GM23248 (cell line): ENCODE measurements at regions not wholly inside any gene's neighbourhood (a gene's known extent, or its start where the extent isn't known, plus 50 kb on each side); places are given as distances from the start of the nearest gene placed in this dataset.

Experiments
- EZH2 ChIP-seq: fragments of 200-600 bp; sonication (generic); IDR thresholded peaks from 2 replicates; pipeline ENCODE4 v1.6.1; 2018; ENCODE audit warnings: antibody characterized with exemption, mild to moderate bottlenecking; ENCODE audit not compliant: insufficient read depth, poor library complexity, severe bottlenecking
- EZH2phosphoT487 ChIP-seq: fragments of 200-600 bp; sonication (generic); IDR thresholded peaks from 2 replicates; pipeline ENCODE4 v1.6.1; 2018; ENCODE audit warnings: antibody characterized with exemption, moderate library complexity, mild to moderate bottlenecking, low read depth; ENCODE audit not compliant: insufficient read depth

DNA sequence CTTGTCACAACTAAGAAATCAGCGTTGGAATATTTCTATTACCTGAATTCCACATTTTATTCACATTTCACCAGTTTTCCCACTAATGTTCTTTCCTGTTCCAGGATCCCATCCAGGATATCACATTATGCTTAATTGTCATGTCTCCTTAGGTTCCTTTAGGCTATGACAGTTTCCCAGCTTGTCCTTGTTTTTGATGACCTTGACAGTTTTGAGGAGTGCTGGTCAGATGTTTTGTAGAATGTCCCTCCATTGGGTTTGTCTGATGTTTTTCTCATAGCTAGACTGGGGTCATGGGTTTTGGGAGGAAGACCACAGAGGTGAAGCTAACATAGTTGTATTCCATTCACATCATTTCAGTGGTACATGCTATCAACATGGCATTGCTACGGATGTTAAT, 80.8 kb upstream of the HEPHL1 start:
- TF ChIP-seq EZH2 (no peak), EZH2phosphoT487 (no peak)
